CD4-positive, alpha-beta T cell treated with Interleukin-6 at 100 ng/mL for 8 hours (primary cell): ENCODE measurements at regions not wholly inside any gene's neighbourhood (a gene's known extent, or its start where the extent isn't known, plus 50 kb on each side); places are given as distances from the start of the nearest gene placed in this dataset.
"Not testable (repeated sequence)": the region's sequence is repeated elsewhere in the genome, so short reads cannot be mapped to it uniquely, and the experiment has no call there.

Source experiments
- DNase-seq: peaks from one replicate; pipeline ENCODE4 v3.0.0-alpha.2; 2020; ENCODE audit warnings: mixed read lengths, low spot score

- DNase-seq: no peak
These were observed 253.9 kb upstream of the FZD8 start for GRCh38 chr10:35896001-35896400.

GRCh38 chr10:35895331-35895730, 253.2 kb upstream of the FZD8 start:
- DNase-seq: no peak

- no peak for DNase-seq
These were observed 250.4 kb upstream of the FZD8 start for GRCh38 chr10:35892526-35892925.

- no peak for DNase-seq
These were observed 248.8 kb upstream of the FZD8 start for GRCh38 chr10:35890676-35891495.

DNA sequence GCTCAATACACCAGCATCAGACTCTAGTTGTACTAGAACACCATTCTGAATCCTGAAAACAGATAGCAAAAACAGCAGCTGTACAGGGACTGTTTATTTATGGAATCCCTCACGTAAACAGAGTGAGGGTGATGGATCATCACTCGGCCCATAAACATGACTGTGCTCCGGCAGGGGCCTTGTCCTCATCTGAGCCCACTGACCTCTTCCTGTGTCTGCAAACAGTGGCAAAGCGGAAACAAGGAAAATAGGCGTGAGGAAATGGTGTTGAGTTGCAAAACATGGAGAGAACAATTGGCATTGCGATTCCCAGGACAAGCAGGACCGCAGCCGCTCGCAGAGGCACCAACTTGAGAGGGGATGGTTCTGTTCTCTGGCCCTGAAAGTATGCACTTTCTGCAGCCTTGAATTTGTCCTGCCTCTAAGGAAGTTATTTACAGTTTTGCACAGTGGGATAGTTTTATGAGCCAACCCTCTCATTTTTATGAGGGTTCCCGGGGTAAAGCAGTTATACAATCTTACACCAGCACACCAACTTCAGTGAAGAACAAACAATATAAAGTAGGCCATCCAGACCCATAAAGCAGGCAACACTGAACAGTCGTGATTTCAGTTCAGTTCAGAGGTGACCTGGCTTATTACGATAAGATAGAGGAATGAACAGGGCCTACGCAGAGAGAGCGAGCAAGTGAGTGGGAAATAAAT, 248.0 kb upstream of the FZD8 start:
- no peak for DNase-seq

DNA sequence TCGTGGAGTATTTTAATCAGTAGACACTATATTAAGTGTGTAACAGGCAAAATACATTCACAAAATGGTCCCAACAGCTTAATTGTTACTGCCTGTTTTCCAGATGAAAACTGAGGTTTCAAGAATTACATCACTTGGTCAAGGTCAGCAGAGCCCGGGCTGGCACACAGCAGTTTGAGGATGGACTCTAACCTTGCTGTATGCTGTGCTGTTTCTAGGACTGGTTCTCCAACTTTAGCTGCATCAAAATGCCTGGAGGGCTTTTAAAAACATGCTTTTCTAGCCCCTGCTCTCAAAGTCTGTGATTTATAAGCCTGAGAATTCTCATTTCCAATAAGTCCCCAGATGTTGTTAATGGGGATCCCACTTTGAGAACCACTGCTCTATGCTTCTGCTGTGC, 247.1 kb upstream of the FZD8 start:
- DNase-seq: no peak

GRCh38 chr10:35888400-35888799, 246.3 kb upstream of the FZD8 start:
- no peak for DNase-seq

- DNase-seq: no peak
These were observed 245.6 kb upstream of the FZD8 start for GRCh38 chr10:35887685-35888084.

DNA sequence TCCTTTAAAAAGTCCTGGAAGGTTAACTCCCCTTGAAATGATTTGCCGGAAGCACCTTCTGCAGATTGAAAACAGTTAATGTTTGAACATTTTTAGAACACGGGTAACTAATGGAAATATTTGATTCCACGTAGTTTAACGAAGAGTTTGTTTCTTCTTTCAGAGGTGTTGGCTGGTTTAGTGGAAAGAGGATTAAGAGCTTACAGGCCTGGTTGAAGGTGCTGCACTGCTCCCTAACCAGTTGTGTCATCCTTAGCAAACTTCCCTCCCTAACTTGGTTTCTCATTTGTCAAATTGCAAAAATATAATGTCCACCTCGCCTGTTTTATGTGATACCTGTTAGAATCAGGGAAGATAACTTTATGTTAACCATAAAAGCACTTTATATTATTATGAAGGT, 243.0 kb upstream of the FZD8 start:
- DNase-seq: no peak

GRCh38 chr10:35884657-35885071, 242.6 kb upstream of the FZD8 start:
- no peak for DNase-seq

GRCh38 chr10:35882422-35883150, 240.5 kb upstream of the FZD8 start:
- DNase-seq: no peak

- no peak for DNase-seq
These were observed 239.2 kb upstream of the FZD8 start for GRCh38 chr10:35881320-35881719.

GRCh38 chr10:35876248-35876647, 234.2 kb upstream of the FZD8 start:
- DNase-seq: no peak

DNA sequence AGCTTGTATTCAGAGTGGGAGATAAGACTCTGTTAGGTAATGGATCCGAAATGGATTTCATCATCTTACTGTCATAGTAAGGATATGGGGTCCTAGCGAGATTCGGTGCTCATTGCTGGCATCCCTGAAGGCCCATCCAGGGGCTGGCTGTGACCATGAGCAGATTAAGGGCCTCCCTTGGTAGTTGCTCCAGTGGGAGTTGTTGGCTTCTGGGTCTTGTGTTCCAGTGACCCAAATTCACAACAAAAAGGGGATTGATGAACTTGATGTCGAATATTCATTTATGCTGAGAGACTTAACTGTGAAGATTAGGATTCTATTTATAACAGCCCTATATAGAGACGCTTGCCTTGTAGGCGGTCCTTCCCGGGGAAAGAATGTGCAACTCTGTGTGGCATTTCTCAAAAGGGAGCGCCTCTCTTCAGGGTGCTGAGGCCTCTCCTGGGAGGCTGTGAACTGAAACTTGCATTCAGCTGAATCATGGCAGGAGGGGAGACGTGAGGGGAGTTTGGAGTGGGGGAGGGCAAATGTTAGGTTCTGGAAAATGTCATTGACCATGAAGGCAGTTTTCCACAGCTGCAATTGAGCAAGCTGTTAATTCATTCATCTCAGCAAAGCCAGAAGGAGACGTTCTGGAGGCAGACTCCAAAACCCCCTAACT, 233.1 kb upstream of the FZD8 start:
- DNase-seq: no peak

DNA sequence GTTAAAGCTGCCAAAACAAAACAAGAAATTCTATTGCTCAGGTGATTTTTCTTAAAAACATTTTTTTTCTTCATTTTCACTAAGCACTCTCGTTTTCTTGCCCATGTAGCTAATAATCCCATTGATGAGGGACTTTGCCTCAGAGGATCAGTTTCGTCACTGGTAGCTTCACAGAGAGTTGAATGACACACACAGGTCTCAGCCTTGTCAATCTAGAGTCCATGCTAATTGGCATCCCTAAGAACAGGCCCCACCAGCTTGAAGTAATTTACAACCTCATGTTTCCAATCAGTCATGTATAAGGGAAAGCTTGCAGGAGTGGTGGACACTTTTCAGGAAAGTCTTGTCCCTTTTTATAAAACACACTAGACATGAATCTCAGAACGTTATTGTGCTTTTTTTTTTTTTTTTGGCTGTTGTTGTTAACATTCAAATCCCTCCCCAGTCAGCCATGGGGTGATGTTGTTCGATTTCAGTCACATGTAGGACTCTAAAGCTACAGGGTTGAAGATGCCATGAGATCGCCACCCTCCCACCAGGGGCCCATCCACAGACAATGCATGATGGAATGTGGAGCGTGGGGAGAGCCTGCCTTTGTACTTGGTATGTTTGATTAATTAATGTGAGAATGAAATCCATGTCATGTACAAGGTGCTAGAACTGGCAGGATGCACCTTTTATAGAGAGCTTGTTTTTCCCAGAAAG, 232.4 kb upstream of the FZD8 start:
- no peak for DNase-seq

DNA sequence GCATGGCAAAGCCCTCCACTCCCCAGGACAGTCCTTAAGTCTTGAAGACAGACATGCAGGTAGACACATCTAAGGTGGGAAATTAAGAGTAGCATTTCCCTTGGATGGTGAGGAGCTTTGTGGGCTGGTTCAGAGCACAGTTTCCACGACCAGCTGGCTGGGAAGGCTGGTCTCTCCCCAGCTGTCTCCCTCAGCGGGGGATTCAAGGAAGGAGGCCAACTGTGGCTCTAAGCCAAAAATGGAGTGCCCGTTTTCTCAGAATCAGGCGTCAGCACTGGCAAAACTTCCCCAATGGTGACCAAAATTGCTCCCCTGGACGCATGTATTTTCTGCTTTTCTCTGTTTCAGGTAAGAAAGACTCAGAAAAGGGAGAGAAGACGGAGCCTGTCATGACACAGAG, 230.6 kb upstream of the FZD8 start:
- DNase-seq: no peak

DNA sequence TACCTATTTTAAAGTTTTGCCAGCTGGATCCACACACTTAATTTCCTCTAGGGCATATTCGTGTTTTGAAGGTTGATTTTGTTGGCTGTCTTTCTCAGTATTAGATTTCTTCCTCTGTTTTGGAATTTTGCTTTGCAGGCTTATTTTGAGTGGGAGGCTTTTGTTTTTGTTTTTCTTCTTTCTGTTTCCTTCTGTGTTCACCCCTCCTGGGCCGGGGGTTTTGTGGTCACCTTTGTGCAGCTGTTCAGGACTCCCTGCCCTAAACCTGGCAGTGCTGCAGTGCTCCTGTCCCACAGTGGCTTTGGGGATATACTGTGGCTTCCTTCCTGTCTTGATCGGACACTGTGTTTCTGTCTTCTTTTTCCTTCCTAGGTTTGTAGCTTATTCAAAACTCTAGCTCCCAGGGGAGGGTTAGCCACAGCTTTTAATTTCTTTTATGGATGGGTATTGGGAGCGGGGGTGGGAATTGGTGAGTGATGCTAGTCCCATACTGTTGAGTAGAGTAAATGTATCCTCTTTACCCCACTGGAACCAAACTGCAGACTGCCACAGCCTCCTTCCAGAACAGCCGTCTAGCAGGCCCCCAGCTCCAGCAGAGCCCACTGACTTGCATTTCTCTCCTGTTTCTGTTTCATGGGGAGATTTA, 228.7 kb upstream of the FZD8 start:
- DNase-seq: no peak

DNA sequence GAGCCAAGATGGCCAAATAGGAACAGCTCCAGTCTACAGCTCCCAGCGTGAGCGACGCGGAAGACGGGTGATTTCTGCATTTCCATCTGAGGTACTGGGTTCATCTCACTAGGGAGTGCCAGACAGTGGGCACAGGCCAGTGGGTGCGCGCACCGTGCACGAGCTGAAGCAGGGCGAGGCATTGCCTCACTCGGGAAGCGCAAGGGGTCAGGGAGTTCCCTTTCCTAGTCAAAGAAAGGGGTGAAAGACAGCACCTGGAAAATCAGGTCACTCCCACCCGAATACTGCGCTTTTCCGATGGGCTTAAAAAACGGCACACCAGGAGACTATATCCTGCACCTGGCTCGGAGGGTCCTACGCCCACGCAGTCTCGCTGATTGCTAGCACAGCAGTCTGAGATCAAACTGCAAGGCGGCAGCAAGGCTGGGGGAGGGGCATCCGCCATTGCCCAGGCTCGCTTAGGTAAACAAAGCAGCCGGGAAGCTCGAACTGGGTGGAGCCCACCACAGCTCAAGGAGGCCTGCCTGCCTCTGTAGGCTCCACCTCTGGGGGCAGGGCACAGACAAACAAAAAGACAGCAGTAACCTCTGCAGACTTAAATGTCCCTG, 216.7 kb upstream of the FZD8 start:
- DNase-seq: not testable (repeated sequence)

- no peak for DNase-seq
These were observed 215.8 kb upstream of the FZD8 start for GRCh38 chr10:35857860-35858259.

- no peak for DNase-seq
These were observed 213.3 kb upstream of the FZD8 start for GRCh38 chr10:35855155-35855947.
